HepG2 (cell line): ENCODE measurements at regions not wholly inside any gene's neighbourhood (a gene's known extent, or its start where the extent isn't known, plus 50 kb on each side); places are given as distances from the start of the nearest gene placed in this dataset.

Experiments
- ATAC-seq: fragments of 200-7000 bp; cut with Tn5 transposase; 3 replicates; pipeline ENCODE4 v1.9.1; 2020; ENCODE audit warnings: mild to moderate bottlenecking, moderate library complexity
- BruUV-seq: library from RNA; stranded (reverse); fragments of 400-500 nt; replicated peaks from 2 replicates; lab custom pipeline; 2021; lab: Mats Ljungman, UMichigan
- CTCF ChIA-PET: fragments of 300-600 bp; formaldehyde crosslinking; extraction: SDS; loops from one replicate; lab custom pipeline; 2021; ENCODE audit warnings: low total read pairs, inconsistent platforms, low intra/inter-chr PET ratio; lab: Yijun Ruan, JAX
- POLR2A ChIA-PET: fragments of 350-600 bp; sonication (Branson Sonifier 250); formaldehyde crosslinking; loops from one replicate; lab custom pipeline; 2020; ENCODE audit warnings: antibody characterized with exemption, inconsistent platforms; lab: Yijun Ruan, JAX
- DNase-seq: peaks from one replicate; pipeline ENCODE4 v3.0.0-alpha.2; 2015; ENCODE audit warnings: low spot score
- FAIRE-seq: peaks from 3 replicates; lab custom pipeline; 2011; peaks lifted over from hg19 to GRCh38; lab: Jason Lieb, UNC
- H2AFZ ChIP-seq: one replicate; pipeline ENCODE4 v1.6.1; 2011; ENCODE audit warnings: low read length, inconsistent platforms
- H3K27ac ChIP-seq: fragments of 300-600 bp; 3 replicates; pipeline ENCODE4 v1.8.0; 2011; ENCODE audit warnings: mixed run types, mild to moderate bottlenecking, mixed read lengths, low read length, inconsistent platforms; ENCODE audit not compliant: insufficient read depth; ENCODE audit errors: extremely low read length
- H3K27me3 ChIP-seq, 2 experiments: fragments of 200-600 bp in 1 of 2; 2 replicates in 1 of 2; 3 replicates in 1 of 2; pipeline versions ENCODE4 v1.6.0 to v1.8.0; 2011; ENCODE audit warnings: low read length in 2 of 2, mild to moderate bottlenecking in 2 of 2, moderate library complexity in 2 of 2, inconsistent platforms in 1 of 2; ENCODE audit not compliant: insufficient read depth in 2 of 2, control insufficient read depth in 1 of 2
- H3K36me3 ChIP-seq, 2 experiments: fragments of 200-600 bp in 1 of 2; replicated peaks in 1 of 2; 2 replicates in 1 of 2; 3 replicates in 1 of 2; pipeline versions ENCODE4 v1.5.1 to v1.8.0; 2011; ENCODE audit warnings: low read length in 2 of 2, inconsistent platforms in 1 of 2; ENCODE audit not compliant: insufficient read depth in 2 of 2, control insufficient read depth in 1 of 2
- H3K4me1 ChIP-seq: 2 replicates; pipeline ENCODE4 v1.5.1; 2012; ENCODE audit warnings: low read length, inconsistent platforms; ENCODE audit not compliant: insufficient read depth
- H3K4me2 ChIP-seq: 2 replicates; pipeline ENCODE4 v1.6.0; 2011; ENCODE audit warnings: low read depth, low read length, inconsistent platforms
- H3K4me3 ChIP-seq, 3 experiments: fragments of 200-600 bp in 1 of 3; sonication (generic), shearing (Covaris generic) in 1 of 3; replicated peaks in 1 of 3; 2 replicates each; pipeline ENCODE4 v1.5.1; 2011 to 2016; ENCODE audit warnings: low read length in 3 of 3, inconsistent platforms in 2 of 3, low read depth in 2 of 3, mild to moderate bottlenecking in 2 of 3, control low read depth in 1 of 3, mixed read lengths in 1 of 3; ENCODE audit not compliant: insufficient read depth in 1 of 3
- H3K79me2 ChIP-seq: one replicate; pipeline ENCODE4 v1.6.1; 2011; ENCODE audit warnings: low read length, inconsistent platforms; ENCODE audit not compliant: insufficient read depth
- H3K9ac ChIP-seq: 2 replicates; pipeline ENCODE4 v1.6.0; 2011; ENCODE audit warnings: mild to moderate bottlenecking, low read depth, low read length, inconsistent platforms; ENCODE audit not compliant: insufficient read depth
- H3K9me3 ChIP-seq: 2 replicates; pipeline ENCODE4 v1.5.1; 2012; ENCODE audit warnings: mild to moderate bottlenecking, low read length
- H4K20me1 ChIP-seq: 2 replicates; pipeline ENCODE4 v1.6.0; 2011; ENCODE audit warnings: inconsistent platforms, mild to moderate bottlenecking, low read length, moderate library complexity; ENCODE audit not compliant: insufficient read depth
- ATAD3A ChIP-seq: sonication (generic); formaldehyde crosslinking; IDR thresholded peaks from 2 replicates; pipeline ENCODE4 v1.4.0; 2020; ENCODE audit warnings: missing genetic modification reagents
- DMAP1 ChIP-seq: IDR thresholded peaks from 2 replicates; pipeline ENCODE4 v1.6.1; 2016
- DMTF1 ChIP-seq: sonication (generic); formaldehyde crosslinking; IDR thresholded peaks from 2 replicates; pipeline ENCODE4 v1.4.0; 2020; ENCODE audit warnings: mild to moderate bottlenecking, missing genetic modification reagents
- NFIC ChIP-seq: IDR thresholded peaks from 2 replicates; pipeline ENCODE4 v1.6.1; 2012; ENCODE audit warnings: mild to moderate bottlenecking, low read length, inconsistent platforms
- POLR2AphosphoS2 ChIP-seq: IDR thresholded peaks from 2 replicates; pipeline ENCODE4 v1.6.1; 2011; ENCODE audit warnings: low read depth, low read length, improper control_type of control experiment
- SAP130 ChIP-seq: IDR thresholded peaks from 2 replicates; pipeline ENCODE4 v1.6.1; 2016; ENCODE audit warnings: low read depth
- TCF7 ChIP-seq: sonication (generic); IDR thresholded peaks from 2 replicates; pipeline ENCODE4 v1.6.1; 2016; ENCODE audit warnings: antibody characterized with exemption, low read depth
- TFAP4 ChIP-seq: sonication (generic); IDR thresholded peaks from 2 replicates; pipeline ENCODE4 v1.6.1; 2016; ENCODE audit warnings: low read depth, borderline replicate concordance
- TGIF2 ChIP-seq: IDR thresholded peaks from 2 replicates; pipeline ENCODE4 v1.6.1; 2016; ENCODE audit warnings: control low read depth, missing compliant biosample characterization
- ZNF232 ChIP-seq: sonication (generic); formaldehyde crosslinking; IDR thresholded peaks from 2 replicates; pipeline ENCODE4 v1.4.0; 2020; ENCODE audit warnings: missing genetic modification reagents, borderline replicate concordance
- ZNF251 ChIP-seq: sonication (generic); formaldehyde crosslinking; IDR thresholded peaks from 2 replicates; pipeline ENCODE4 v1.9.0; 2021; ENCODE audit warnings: mild to moderate bottlenecking, missing genetic modification reagents
- ZNF468 ChIP-seq: sonication (generic); formaldehyde crosslinking; IDR thresholded peaks from 2 replicates; pipeline ENCODE4 v1.8.0; 2022; ENCODE audit warnings: mild to moderate bottlenecking, moderate library complexity, missing genetic modification reagents
- WGBS: methylation state at CpG from one replicate; pipeline ENCODE4 v1.1.6; 2017; ENCODE audit warnings: low lambda C conversion rate; 5-methylcytosine and 5-hydroxymethylcytosine counted together
- in situ Hi-C: cut with HindIII; loops from 2 replicates; pipeline ENCODE4 v1.10.0; 2017; ENCODE audit warnings: low pct_unique_long_range_greater_than_20kb; ENCODE audit not compliant: extremely low pct_ligation_motif_present
- intact Hi-C: fragments of 100-400 bp; cut with micrococcal nuclease; formaldehyde crosslinking; loops from one replicate; pipeline ENCODE4 v1.10.0; 2022; ENCODE audit not compliant: unreplicated experiment
- TF ChIP-seq, protein P1 (sequence below): conservative IDR thresholded peaks from 2 replicates; pipeline ENCODE4 v1.6.1; 2018; ENCODE audit warnings: missing genetic modification reagents
- TF ChIP-seq, protein P2 (sequence below): IDR thresholded peaks from 2 replicates; pipeline ENCODE4 v1.6.1; 2016; ENCODE audit warnings: low read depth, borderline replicate concordance
- TF ChIP-seq, protein P3 (sequence below): sonication (generic); formaldehyde crosslinking; IDR thresholded peaks from 2 replicates; pipeline ENCODE4 v1.4.0; 2020; ENCODE audit warnings: missing genetic modification reagents

DNA sequence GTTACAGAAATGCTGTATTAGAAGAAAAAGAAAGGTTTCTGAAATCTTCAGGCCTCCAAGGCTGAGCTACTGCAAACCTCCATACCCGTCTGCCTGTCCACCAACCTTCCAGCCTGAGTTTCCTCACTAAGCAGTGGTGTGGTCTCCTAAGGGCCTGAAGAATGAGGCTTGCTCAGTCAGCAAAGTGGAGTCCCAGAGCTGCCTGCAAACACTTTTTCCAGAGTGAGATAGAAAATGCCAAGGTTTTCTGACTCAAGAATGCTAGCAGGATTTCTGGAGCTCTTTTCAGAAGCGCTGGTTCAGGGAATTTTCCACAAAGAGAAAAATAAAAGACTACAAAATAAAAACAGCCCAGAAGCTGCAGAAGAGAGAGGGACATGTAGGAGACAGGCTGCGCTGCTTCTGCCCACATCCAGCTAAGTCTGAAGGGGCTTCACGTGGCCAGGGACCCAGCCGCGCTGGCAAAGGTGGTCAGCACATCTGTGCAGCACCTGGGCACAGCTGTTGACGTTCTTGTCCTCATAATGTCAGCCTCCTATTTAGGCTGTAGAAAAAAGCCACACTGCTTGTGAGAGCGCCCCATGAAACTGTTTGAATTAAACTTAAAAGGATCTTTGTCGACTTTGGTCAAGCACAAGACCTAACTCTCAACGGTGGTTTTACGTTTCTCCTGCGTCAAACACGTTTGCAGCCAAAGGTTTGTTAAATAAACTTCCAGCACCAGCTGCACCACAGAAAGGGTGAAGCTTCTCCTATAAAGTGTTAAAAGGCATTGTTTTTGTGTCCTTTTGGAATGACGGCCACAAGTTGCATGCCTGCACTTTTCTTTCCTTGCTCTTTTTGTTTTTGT, 209.0 kb downstream of the THBS2 start (continued):
- TF ChIP-seq, protein P1, sequence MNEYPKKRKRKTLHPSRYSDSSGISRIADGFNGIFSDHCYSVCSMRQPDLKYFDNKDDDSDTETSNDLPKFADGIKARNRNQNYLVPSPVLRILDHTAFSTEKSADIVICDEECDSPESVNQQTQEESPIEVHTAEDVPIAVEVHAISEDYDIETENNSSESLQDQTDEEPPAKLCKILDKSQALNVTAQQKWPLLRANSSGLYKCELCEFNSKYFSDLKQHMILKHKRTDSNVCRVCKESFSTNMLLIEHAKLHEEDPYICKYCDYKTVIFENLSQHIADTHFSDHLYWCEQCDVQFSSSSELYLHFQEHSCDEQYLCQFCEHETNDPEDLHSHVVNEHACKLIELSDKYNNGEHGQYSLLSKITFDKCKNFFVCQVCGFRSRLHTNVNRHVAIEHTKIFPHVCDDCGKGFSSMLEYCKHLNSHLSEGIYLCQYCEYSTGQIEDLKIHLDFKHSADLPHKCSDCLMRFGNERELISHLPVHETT (CRISPR knock-in tag) = no peak
- TF ChIP-seq, protein P2, sequence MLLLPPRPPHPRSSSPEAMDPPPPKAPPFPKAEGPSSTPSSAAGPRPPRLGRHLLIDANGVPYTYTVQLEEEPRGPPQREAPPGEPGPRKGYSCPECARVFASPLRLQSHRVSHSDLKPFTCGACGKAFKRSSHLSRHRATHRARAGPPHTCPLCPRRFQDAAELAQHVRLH (CRISPR knock-in tag) = no peak
- TF ChIP-seq ZNF251 (CRISPR knock-in tag) (no peak), DMAP1 (CRISPR knock-in tag) (no peak), NFIC (no peak), POLR2AphosphoS2 (no peak), TFAP4 (no peak), ZNF468 (CRISPR knock-in tag) (no peak)

DNA sequence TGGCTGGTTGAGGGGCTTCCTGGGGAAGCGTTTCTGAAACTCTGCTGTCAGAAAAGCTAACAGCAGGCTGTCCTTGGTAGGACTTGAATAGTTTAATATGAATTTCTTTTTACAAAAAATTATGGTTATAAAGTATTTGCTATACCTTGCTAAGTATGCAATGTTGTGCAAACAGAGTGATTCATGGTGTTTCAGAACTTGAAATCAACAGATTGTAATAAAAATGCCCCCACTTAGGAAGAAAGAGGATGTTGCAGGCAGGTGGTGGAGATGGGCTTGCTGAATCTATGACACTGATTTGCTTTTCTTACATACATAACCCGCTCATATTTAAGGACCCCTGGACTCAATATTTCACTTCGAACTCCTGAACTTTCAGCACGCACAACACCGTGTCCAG, 211.6 kb downstream of the THBS2 start:
- DNase-seq (no peak), FAIRE-seq (no peak), ATAC-seq (no peak)
- CTCF ChIA-PET = no interaction called here
- Histone ChIP-seq H3K9me3 (peaks cover 15% of the 10 kb centered on the region), H3K9ac (no peak overlapping the region), H2AFZ (no peak overlapping the region), H4K20me1 (no peaks in the 10 kb centered on the region), H3K79me2 (no peaks in the 10 kb centered on the region), H3K4me3 (no peak overlapping the region), H3K27me3 (peaks cover 0 to 42% of the 10 kb centered on the region in 2 experiments; a peak in 4 of 5 replicates), H3K4me1 (no peaks in the 10 kb centered on the region), H3K27ac (no peak overlapping the region), H3K36me3 (no peaks in the 10 kb centered on the region), H3K4me2 (no peak overlapping the region)
- no TSS peak for BruUV-seq
- in situ Hi-C loops (no loop called here), intact Hi-C loops (no loop called here)
- WGBS = 26% methylated on average over 5 of the region's 5 CpGs
- POLR2A ChIA-PET = no interaction called here
- TF ChIP-seq ATAD3A (no peak), ZNF468 (CRISPR knock-in tag) (no peak), TCF7 (no peak), DMTF1 (CRISPR knock-in tag) (no peak), TGIF2 (no peak), SAP130 (CRISPR knock-in tag) (no peak), ZNF232 (CRISPR knock-in tag) (no peak)
- TF ChIP-seq, protein P3, sequence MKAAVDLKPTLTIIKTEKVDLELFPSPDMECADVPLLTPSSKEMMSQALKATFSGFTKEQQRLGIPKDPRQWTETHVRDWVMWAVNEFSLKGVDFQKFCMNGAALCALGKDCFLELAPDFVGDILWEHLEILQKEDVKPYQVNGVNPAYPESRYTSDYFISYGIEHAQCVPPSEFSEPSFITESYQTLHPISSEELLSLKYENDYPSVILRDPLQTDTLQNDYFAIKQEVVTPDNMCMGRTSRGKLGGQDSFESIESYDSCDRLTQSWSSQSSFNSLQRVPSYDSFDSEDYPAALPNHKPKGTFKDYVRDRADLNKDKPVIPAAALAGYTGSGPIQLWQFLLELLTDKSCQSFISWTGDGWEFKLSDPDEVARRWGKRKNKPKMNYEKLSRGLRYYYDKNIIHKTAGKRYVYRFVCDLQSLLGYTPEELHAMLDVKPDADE (CRISPR knock-in tag) = no peak
